Loucy (cell line): ENCODE measurements at regions not wholly inside any gene's neighbourhood (a gene's known extent, or its start where the extent isn't known, plus 50 kb on each side); places are given as distances from the start of the nearest gene placed in this dataset.

Experiments
- H2AFZ ChIP-seq: fragments of 200-600 bp; sonication (generic); 2 replicates; pipeline ENCODE4 v1.6.0; 2016; ENCODE audit warnings: antibody characterized with exemption, mild to moderate bottlenecking, low read length, moderate library complexity
- H3F3A ChIP-seq: fragments of 200-600 bp; 2 replicates; pipeline ENCODE4 v1.6.0; 2016; ENCODE audit warnings: antibody characterized with exemption, low read depth, mild to moderate bottlenecking
- H3K27me3 ChIP-seq: fragments of 200-600 bp; sonication (generic); 2 replicates; pipeline ENCODE4 v1.6.1; 2014; ENCODE audit warnings: low read length, mild to moderate bottlenecking; ENCODE audit not compliant: insufficient read depth, poor library complexity, severe bottlenecking
- H3K36me3 ChIP-seq: fragments of 200-600 bp; sonication (generic); 2 replicates; pipeline ENCODE4 v1.6.1; 2016; ENCODE audit warnings: low read length; ENCODE audit not compliant: insufficient read depth
- H3K4me1 ChIP-seq: fragments of 200-600 bp; sonication (generic); 2 replicates; pipeline ENCODE4 v1.5.1; 2014; ENCODE audit warnings: low read length, mild to moderate bottlenecking; ENCODE audit not compliant: insufficient read depth, poor library complexity, severe bottlenecking
- H3K4me2 ChIP-seq: fragments of 200-600 bp; sonication (generic); 2 replicates; pipeline ENCODE4 v1.6.0; 2014; ENCODE audit warnings: antibody characterized with exemption, low read length, low read depth, mild to moderate bottlenecking; ENCODE audit not compliant: poor library complexity, severe bottlenecking
- H3K4me3 ChIP-seq: fragments of 200-600 bp; sonication (generic); 2 replicates; pipeline ENCODE4 v1.5.1; 2014; ENCODE audit warnings: low read length, mild to moderate bottlenecking, mixed read lengths; ENCODE audit not compliant: poor library complexity, severe bottlenecking
- H3K79me2 ChIP-seq: fragments of 200-600 bp; sonication (generic); 2 replicates; pipeline ENCODE4 v1.6.1; 2014; ENCODE audit warnings: low read length; ENCODE audit not compliant: insufficient read depth
- H3K9ac ChIP-seq: fragments of 200-600 bp; sonication (generic); 2 replicates; pipeline ENCODE4 v1.6.0; 2014; ENCODE audit warnings: mild to moderate bottlenecking, low read depth, low read length, moderate library complexity; ENCODE audit not compliant: poor library complexity, severe bottlenecking
- H3K9me2 ChIP-seq: fragments of 200-600 bp; sonication (generic); replicated peaks from 2 replicates; pipeline ENCODE4 v1.6.1; 2016; ENCODE audit warnings: low read depth, low read length, mixed read lengths
- H3K9me3 ChIP-seq: fragments of 200-600 bp; sonication (generic); 2 replicates; pipeline ENCODE4 v1.6.1; 2014; ENCODE audit warnings: mild to moderate bottlenecking, antibody characterized with exemption, low read length, low read depth; ENCODE audit not compliant: insufficient read depth
- H4K20me1 ChIP-seq: fragments of 200-600 bp; sonication (generic); 2 replicates; pipeline ENCODE4 v1.6.0; 2014; ENCODE audit warnings: antibody characterized with exemption, low read length, mild to moderate bottlenecking; ENCODE audit not compliant: insufficient read depth, poor library complexity, severe bottlenecking
- CTCF ChIP-seq: fragments of 200-600 bp; sonication (generic); conservative IDR thresholded peaks from 2 replicates; pipeline ENCODE4 v1.5.1; 2014; ENCODE audit warnings: mild to moderate bottlenecking, antibody characterized with exemption, low read length
- EZH2phosphoT487 ChIP-seq: fragments of 200-600 bp; IDR thresholded peaks from 2 replicates; pipeline ENCODE4 v1.6.1; 2018; ENCODE audit warnings: antibody characterized with exemption, mild to moderate bottlenecking, moderate library complexity, borderline replicate concordance

- H3K36me3 ChIP-seq: no peaks in the 10 kb centered on the region
- no peaks in the 10 kb centered on the region for H3K4me1 ChIP-seq
- no peak for TF ChIP-seq EZH2phosphoT487
- no peak for TF ChIP-seq CTCF
- H4K20me1 ChIP-seq: no peaks in the 10 kb centered on the region
- no peaks in the 10 kb centered on the region for H3K79me2 ChIP-seq
- no peak overlapping the region for H2AFZ ChIP-seq
- no peak overlapping the region for H3K9ac ChIP-seq
- H3F3A ChIP-seq: no peaks in the 10 kb centered on the region
- H3K4me3 ChIP-seq: no peak overlapping the region
- no peaks in the 10 kb centered on the region for H3K27me3 ChIP-seq
- no peaks in the 10 kb centered on the region for H3K9me2 ChIP-seq
- no peak overlapping the region for H3K4me2 ChIP-seq
- H3K9me3 ChIP-seq: no peaks in the 10 kb centered on the region
These were observed 818.0 kb upstream of the GOT2 start for GRCh38 chr16:59552164-59552563.

GRCh38 chr16:59545721-59546120, 811.6 kb upstream of the GOT2 start:
- H3F3A ChIP-seq: no peaks in the 10 kb centered on the region
- no peaks in the 10 kb centered on the region for H4K20me1 ChIP-seq
- H3K4me1 ChIP-seq: no peaks in the 10 kb centered on the region
- H3K27me3 ChIP-seq: no peaks in the 10 kb centered on the region
- H3K4me3 ChIP-seq: no peak overlapping the region
- H3K4me2 ChIP-seq: no peak overlapping the region
- H2AFZ ChIP-seq: no peak overlapping the region
- H3K9me2 ChIP-seq: no peaks in the 10 kb centered on the region
- H3K9ac ChIP-seq: no peak overlapping the region
- no peaks in the 10 kb centered on the region for H3K79me2 ChIP-seq
- TF ChIP-seq CTCF (no peak), EZH2phosphoT487 (no peak)
- no peaks in the 10 kb centered on the region for H3K36me3 ChIP-seq
- no peaks in the 10 kb centered on the region for H3K9me3 ChIP-seq

- TF ChIP-seq CTCF (no peak), EZH2phosphoT487 (no peak)
- Histone ChIP-seq H3F3A (no peaks in the 10 kb centered on the region), H3K4me3 (no peak overlapping the region), H3K9me3 (no peaks in the 10 kb centered on the region), H3K79me2 (no peaks in the 10 kb centered on the region), H3K9ac (no peak overlapping the region), H3K4me1 (no peaks in the 10 kb centered on the region), H3K36me3 (no peaks in the 10 kb centered on the region), H2AFZ (no peak overlapping the region), H3K4me2 (no peak overlapping the region), H4K20me1 (no peaks in the 10 kb centered on the region), H3K27me3 (no peaks in the 10 kb centered on the region), H3K9me2 (no peaks in the 10 kb centered on the region)
These were observed 809.5 kb upstream of the GOT2 start for GRCh38 chr16:59543641-59544040.
